Lower lobe of right lung (tissue), 2 donors: ENCODE measurements at regions not wholly inside any gene's neighbourhood (a gene's known extent, or its start where the extent isn't known, plus 50 kb on each side); places are given as distances from the start of the nearest gene placed in this dataset.

Source experiments
- ATAC-seq, 2 donors: fragments of 200-7000 bp; cut with Tn5 transposase; one replicate each; pipeline ENCODE4 v1.9.1; 2020 to 2022; ENCODE audit warnings: mild to moderate bottlenecking in 2 of 2, moderate library complexity in 2 of 2
- DNase-seq: peaks from one replicate; pipeline ENCODE4 v3.0.0-alpha.2; 2020
- H3K27ac ChIP-seq: fragments of 200-600 bp; one replicate; pipeline ENCODE4 v1.8.0; 2022
- H3K27me3 ChIP-seq: fragments of 200-600 bp; one replicate; pipeline ENCODE4 v1.8.0; 2022; ENCODE audit warnings: low read depth
- H3K36me3 ChIP-seq: fragments of 200-600 bp; one replicate; pipeline ENCODE4 v1.8.0; 2022; ENCODE audit warnings: mild to moderate bottlenecking
- H3K4me1 ChIP-seq: fragments of 200-600 bp; one replicate; pipeline ENCODE4 v1.8.0; 2022
- H3K4me3 ChIP-seq: fragments of 200-600 bp; one replicate; pipeline ENCODE4 v1.8.0; 2022; ENCODE audit warnings: mild to moderate bottlenecking
- H3K9me3 ChIP-seq: fragments of 200-600 bp; one replicate; pipeline ENCODE4 v1.8.0; 2022
- CTCF ChIP-seq: fragments of 200-600 bp; IDR thresholded peaks from one replicate; pipeline ENCODE4 v1.8.0; 2022; ENCODE audit warnings: antibody characterized with exemption, mild to moderate bottlenecking
- intact Hi-C: fragments of 100-400 bp; cut with DNase I; formaldehyde crosslinking; loops from one replicate; pipeline ENCODE4 v1.11.0; 2022
- donor health status: DM: no; HTN: yes; CAD: no; lungs with severe emphysema.

GRCh38 chr3:180135101-180135500 lies 98.4 kb upstream of the PEX5L start:
- no peak for TF ChIP-seq CTCF
- H3K9me3 ChIP-seq: no peaks in the 10 kb centered on the region
- H3K27me3 ChIP-seq: no peaks in the 10 kb centered on the region
- H3K4me3 ChIP-seq: no peak overlapping the region
- DNase-seq (no peak), ATAC-seq (no peak)
- H3K4me1 ChIP-seq: no peaks in the 10 kb centered on the region
- no peak overlapping the region for H3K27ac ChIP-seq
- intact Hi-C loops: no loop called here
- H3K36me3 ChIP-seq: no peaks in the 10 kb centered on the region

GRCh38 chr3:180138871-180139270 lies 102.1 kb upstream of the PEX5L start:
- ATAC-seq (no peak), DNase-seq (no peak)
- Histone ChIP-seq H3K27me3 (no peaks in the 10 kb centered on the region), H3K4me1 (no peaks in the 10 kb centered on the region), H3K27ac (no peak overlapping the region), H3K4me3 (no peak overlapping the region), H3K9me3 (no peaks in the 10 kb centered on the region), H3K36me3 (no peaks in the 10 kb centered on the region)
- intact Hi-C loops: no loop called here
- no peak for TF ChIP-seq CTCF

- no peak for ATAC-seq
Measured at GRCh38 chr3:180142041-180142440, 105.3 kb upstream of the PEX5L start.

GRCh38 chr3:180142472-180142871 lies 105.7 kb upstream of the PEX5L start:
- intact Hi-C loops: no loop called here
- Histone ChIP-seq H3K9me3 (no peaks in the 10 kb centered on the region), H3K27ac (no peak overlapping the region), H3K27me3 (no peaks in the 10 kb centered on the region), H3K36me3 (no peaks in the 10 kb centered on the region), H3K4me1 (no peaks in the 10 kb centered on the region), H3K4me3 (no peak overlapping the region)
- no peak for TF ChIP-seq CTCF
- no peak for DNase-seq
- no peak for ATAC-seq

More at GRCh38 chr3:180142041-180142440, 105.3 kb upstream of the PEX5L start:
- no peak for DNase-seq
- H3K36me3 ChIP-seq: no peaks in the 10 kb centered on the region
- intact Hi-C loops: no loop called here
- H3K4me3 ChIP-seq: no peak overlapping the region
- no peaks in the 10 kb centered on the region for H3K27me3 ChIP-seq
- no peaks in the 10 kb centered on the region for H3K9me3 ChIP-seq
- no peak overlapping the region for H3K27ac ChIP-seq
- no peak for TF ChIP-seq CTCF
- no peaks in the 10 kb centered on the region for H3K4me1 ChIP-seq

GRCh38 chr3:180161770-180162169 lies 125.0 kb upstream of the PEX5L start:
- ATAC-seq: no peak
- no peak for TF ChIP-seq CTCF
- H3K36me3 ChIP-seq: no peaks in the 10 kb centered on the region
- no peak for DNase-seq
- H3K27ac ChIP-seq: no peak overlapping the region
- intact Hi-C loops: no loop called here
- H3K4me1 ChIP-seq: no peaks in the 10 kb centered on the region
- H3K9me3 ChIP-seq: no peaks in the 10 kb centered on the region
- H3K27me3 ChIP-seq: no peaks in the 10 kb centered on the region
- no peak overlapping the region for H3K4me3 ChIP-seq

- DNase-seq (no peak), ATAC-seq (no peak)
- Histone ChIP-seq H3K9me3 (no peaks in the 10 kb centered on the region), H3K27ac (no peak overlapping the region), H3K4me1 (no peaks in the 10 kb centered on the region), H3K4me3 (no peak overlapping the region), H3K27me3 (no peaks in the 10 kb centered on the region), H3K36me3 (no peaks in the 10 kb centered on the region)
- intact Hi-C loops: no loop called here
- TF ChIP-seq CTCF: no peak
Measured at GRCh38 chr3:180175572-180175971, 138.8 kb upstream of the PEX5L start.
